GM18511 (cell line): ENCODE measurements at regions not wholly inside any gene's neighbourhood (a gene's known extent, or its start where the extent isn't known, plus 50 kb on each side); places are given as distances from the start of the nearest gene placed in this dataset.
A peak's percentile ranks its signal among the peaks of the same experiment; 100 is the strongest.
"Not testable (repeated sequence)": the region's sequence is repeated elsewhere in the genome, so short reads cannot be mapped to it uniquely, and the experiment has no call there.

ENCODE experiments used
- ATAC-seq: cut with Tn5 transposase; IDR thresholded peaks from one replicate; pipeline ENCODE4 v1.9.1; 2021; ENCODE audit warnings: mild to moderate bottlenecking, moderate library complexity; ENCODE audit not compliant: unreplicated experiment

DNA sequence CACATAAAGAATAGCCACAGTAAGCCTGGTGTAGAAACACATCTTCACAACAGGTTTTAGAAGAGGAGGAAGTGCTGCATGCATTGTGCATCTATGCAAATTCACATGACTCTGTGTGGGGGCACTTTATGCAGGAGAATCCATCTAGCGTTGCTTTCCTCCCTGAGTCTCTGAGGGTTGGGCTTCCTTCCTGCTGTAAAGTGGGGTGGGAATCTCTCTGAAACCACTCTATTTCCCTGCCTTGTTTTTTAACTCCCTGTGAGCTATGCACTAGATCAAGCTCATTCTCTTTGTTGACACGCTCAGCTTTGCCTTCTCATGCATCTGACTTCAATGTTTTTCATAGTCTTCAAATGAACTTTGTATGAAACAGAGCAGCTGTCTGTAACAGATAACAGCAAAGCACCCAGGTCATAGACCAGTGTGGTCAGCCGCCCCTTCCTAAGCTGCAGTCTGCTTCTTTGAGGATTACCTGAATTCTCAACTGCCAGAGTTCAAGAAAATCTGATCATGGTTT lies 102.7 kb upstream of the DPH5 start:
- peak; percentile 99 for ATAC-seq

DNA sequence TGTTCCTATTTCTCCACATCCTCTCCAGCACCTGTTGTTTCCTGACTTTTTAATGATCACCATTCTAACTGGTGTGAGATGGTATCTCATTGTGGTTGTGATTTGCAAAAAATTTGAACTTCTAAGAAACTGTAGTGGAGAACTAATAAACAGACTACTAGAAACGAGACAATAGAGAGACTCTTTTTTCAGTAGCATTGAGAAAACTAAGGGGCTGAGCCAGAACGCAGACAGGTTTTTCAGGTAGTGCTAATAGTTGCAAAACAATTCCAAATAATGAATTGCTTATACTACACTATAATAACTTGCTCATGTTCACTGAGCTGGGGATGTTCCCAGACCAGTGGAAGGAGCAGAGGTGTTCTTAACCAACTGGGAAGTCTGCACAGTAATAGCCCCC lies 98.8 kb upstream of the DPH5 start:
- no peak for ATAC-seq

DNA sequence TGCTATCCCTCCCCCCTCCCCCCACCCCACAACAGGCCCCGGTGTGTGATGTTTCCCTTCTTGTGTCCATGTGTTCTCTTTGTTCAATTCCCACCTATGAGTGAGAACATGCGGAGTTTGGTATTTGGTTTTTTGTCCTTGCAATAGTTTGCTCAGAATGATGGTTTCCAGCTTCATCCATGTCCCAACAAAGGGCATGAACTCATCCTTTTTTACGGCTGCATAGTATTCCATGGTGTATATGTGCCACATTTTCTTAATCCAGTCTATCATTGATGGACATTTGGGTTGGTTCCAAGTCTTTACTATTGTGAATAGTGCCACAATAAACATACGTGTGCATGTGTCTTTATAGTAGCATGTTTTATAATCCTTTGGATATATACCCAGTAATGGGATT lies 98.3 kb upstream of the DPH5 start:
- ATAC-seq: not testable (repeated sequence)

DNA sequence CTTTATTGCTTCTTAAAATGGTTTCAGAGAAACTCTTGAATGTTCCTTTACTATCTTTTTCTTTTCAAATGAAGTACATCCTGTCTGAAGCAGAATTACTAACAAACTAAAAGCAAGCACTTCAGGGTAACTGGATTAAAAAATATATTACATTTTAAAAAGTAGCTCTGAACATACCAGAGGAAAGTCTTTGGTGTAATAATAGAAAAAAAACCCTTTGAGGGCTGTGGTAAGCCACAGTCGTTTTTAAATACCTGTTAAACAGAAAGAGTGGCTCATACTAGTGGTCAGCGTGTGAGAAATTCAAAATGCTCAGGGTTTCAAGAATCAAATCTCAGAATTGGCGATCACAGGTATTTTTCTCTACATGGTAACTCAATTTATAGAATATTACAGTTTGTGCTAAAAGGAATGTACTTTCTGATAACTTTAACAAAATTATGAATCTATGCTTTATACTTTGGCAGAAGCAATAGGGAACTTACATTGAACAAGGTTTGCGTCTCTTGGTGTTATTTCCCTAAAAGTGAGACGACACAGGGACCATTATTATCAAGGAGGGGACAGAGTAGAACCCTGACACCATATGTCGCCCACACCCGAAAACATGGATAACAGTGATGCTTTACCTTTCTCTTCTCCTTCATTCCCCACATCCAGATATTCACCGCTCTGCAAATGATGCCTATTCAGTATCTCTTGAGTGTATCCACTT lies 97.0 kb upstream of the DPH5 start:
- peak; percentile 99 for ATAC-seq

DNA sequence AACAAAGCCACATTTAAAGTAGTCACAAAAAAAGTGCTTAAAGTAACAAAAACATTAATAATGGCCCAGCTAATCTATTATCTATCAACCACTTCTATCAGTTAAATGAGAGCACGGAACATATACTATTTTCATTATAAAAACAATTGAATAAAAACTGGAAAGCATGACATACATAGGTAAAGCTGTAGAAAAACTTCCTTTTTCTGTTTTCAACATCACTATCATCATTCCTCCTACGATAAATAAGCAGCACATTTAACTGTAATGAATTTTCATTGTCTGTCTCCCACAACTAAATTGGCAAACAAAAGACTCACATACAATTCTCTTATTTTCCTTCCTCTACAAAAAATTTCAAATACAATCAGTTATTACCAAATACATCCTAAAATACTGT lies 96.4 kb upstream of the DPH5 start:
- no peak for ATAC-seq

DNA sequence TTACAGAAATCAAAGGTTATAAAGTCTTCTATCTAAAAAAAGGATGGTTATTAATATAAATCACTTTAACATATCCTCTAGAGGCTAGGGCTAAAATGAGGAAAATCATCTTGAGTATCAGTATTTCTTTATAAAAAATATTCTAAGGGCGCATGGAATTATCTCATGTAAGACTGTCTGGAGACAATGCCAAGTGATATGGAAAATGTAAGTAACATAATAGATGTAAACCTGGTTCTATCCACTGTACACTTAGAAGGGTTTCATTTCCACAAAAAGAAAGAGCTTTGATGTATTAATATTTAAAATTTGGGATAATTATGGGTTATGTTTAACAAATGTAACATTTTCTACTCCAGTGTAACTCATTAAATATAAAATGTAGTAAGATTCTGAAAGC lies 95.9 kb upstream of the DPH5 start:
- ATAC-seq: no peak

DNA sequence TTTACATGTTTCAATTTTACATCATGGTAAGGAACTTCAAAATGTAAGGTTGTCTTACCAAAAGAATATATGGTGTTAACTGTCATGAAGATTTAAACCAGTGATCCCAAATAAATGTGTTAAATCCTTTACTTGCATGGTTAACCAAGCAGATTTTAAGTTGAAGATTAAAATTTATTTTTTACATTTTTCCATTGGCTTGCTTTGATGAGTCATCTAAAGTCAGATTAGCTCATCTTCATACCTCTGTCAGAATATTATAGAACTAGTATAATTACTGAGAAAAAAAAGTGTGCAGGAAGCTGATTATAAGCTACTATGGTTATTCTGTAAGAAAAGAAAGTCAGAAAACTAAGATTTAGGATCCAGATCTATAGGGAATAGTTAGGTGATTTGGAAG lies 95.3 kb upstream of the DPH5 start:
- no peak for ATAC-seq

DNA sequence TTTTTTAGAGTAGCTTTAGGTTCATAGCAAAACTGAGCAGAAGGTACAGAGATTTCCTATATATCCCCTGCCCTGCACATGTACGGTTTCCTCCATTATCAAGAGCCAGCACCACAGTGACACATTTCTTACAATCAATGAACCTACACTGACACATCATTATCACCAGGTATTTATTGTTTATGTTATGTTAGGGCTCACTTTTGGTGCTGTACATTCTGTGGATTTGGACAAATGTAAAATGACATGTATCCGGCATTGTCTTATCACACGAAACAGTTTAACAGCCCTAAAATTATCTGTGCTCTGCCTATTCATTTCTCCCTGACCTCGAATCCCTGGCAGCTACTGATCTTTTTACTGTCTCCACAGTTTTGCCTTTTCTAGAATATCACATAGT lies 93.7 kb upstream of the DPH5 start:
- ATAC-seq: no peak

DNA sequence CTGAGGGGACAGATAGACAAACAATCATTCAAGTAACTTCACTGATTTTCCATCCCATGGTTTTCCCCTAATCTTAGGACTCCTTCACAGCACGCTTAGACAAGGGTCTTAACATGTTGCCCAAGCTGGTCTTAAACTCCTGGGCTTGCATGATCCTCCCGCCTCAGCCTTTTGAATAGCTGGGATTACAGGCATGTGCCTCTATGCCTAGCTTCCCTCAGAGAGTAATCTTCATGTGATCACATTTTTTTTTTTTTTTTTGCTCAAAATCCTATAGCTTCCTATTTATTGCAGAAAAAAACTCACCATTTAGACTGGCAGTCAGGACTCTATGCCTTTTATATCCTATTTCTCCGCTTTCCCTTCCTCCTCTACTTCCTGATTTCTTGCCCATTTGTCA lies 90.4 kb upstream of the DPH5 start:
- ATAC-seq: no peak

DNA sequence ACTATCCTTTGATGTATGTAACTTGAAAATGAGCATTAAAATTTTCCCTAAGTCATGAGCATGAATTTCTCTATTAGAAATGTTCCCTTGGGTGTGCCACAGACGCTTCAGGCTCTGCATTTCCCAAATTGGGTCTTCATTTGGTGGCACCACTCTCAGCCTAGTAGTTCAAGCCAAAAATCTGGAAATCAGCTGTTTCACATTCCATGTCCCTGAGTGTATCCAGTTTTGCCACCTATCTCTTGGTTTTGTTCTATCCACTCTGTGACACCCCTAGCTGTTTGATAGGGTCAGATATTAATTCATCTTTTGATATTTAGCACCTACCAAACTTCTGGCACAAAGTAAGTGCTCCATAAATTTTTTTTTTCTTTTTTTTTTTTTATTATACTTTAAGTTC lies 89.5 kb upstream of the DPH5 start:
- no peak for ATAC-seq

DNA sequence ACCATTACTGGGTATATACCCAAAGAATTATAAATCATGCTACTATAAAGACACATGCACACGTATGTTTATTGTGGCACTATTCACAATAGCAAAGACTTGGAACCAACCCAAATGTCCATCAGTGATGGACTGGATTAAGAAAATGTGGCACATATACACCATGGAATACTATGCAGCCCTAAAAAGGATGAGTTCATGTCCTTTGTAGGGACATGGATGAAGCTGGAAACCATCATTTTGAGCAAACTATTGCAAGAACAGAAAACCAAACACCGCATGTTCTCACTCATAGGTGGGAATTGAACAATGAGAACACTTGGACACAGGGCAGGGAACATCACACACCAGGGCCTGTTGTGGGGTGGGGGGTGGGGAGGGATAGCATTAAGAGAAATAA lies 88.5 kb upstream of the DPH5 start:
- ATAC-seq: not testable (repeated sequence)

DNA sequence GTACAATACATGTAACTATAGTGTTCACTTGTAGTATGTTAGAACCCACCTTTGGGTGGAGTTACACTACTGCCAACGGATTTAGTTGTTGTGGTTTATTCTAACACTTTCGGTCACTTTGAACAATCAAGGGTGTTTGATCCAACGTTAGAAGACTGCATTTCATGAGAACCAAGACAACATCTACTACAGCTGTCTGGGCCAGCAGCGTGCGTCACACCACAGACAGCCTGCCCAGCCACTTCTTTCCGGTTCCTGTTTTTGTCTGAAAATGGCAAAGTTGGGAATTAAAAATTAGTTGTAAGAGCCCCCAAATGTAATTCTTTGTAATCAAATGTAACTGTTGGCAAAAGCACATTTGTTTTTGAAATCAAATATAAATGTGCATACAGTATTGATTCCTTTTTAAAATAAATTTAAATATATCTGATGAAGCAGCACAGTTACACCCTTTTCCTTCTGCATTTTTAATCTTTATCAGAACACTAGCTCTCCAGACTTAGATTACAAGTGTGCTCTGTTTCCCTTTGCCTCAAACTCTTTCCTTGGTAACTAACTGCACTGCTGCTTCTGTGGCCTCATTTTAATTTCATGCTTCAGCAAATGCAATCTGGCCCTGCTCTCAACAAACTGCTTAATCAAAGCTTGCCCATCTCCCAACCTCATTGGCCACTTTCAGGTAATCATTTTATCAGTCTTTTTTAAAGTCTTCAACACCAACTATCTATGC lies 86.6 kb upstream of the DPH5 start:
- peak; percentile 98 for ATAC-seq

DNA sequence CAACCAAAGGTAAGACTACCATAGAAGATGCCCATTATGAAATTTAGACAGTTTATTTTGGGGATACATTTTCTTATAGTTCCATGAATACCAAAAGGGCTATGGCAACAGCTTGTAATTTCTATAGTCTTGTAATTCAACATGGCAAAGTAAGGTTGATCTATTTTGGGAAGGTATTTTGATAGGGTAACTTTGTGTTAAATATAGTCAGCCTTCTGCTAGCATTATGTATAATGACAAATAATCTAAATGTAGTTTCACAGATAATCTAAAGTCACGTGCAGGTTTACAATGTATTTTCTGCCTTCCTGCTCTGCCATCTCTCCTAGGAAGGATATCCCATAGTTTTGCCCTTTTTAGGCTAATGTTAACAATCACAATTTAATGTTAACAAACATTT lies 85.9 kb upstream of the DPH5 start:
- ATAC-seq: no peak

DNA sequence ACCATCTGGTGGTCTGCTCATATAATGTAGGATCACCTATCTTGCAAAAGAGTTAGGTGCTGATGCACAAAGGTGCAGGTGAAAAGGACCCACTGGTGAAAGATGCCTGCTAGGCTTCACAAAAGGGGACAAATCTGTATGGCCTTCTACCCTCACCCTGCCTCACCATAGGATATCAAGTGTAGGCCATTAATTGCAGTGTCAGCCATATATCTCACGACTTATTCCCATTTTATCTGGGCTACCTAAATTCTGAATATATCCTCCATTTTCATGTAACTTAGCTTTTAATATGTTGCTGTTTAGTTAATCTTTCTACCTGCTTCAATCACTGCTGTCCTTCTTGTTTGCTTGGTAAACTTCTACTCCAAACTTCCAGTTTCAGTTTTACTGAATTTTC lies 84.2 kb upstream of the DPH5 start:
- ATAC-seq: no peak

DNA sequence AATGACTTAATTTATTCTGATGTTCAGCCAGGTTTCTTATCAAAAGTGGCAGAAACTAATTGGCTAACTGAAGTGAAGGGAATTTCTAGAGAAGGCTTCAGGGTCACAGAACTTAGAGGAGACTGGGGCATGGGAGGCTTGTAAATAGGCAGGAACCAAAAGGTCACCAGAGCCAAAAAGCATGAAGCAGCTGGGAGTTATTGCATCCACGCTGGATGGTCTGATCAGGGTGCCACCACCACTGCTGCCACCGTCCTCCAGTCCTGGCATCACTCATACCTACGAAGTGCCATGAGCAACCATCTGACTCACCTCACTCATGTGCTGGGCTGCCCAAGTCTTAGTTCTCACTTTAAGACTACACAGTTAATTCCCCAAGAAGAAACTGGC lies 82.5 kb upstream of the DPH5 start:
- no peak for ATAC-seq

DNA sequence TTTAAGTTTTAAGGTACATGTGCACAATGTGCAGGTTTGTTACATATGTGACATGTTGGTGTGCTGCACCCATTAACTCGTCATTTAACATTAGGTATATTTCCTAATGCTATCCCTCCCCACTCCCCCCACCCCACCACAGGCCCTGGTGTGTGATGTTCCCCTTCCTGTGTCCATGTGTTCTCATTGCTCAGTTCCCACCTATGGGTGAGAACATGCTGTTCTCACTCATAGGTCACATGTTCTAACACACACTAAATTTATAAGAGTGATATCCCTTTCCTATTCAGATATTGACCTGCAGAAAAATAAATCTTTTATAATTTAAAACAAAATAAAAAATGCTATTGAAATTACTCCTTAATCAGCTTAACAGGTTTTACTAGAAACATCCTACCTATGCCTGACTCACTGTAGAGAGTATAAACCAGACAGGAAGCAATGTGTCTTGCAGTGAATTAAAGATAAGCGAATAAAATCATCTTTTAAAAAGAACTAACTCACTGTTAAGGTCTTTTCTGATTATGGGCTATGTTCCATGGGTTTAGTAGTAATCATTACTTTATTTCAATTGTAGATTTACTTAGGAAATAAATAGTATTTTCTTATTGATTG lies 82.0 kb upstream of the DPH5 start:
- no peak for ATAC-seq

DNA sequence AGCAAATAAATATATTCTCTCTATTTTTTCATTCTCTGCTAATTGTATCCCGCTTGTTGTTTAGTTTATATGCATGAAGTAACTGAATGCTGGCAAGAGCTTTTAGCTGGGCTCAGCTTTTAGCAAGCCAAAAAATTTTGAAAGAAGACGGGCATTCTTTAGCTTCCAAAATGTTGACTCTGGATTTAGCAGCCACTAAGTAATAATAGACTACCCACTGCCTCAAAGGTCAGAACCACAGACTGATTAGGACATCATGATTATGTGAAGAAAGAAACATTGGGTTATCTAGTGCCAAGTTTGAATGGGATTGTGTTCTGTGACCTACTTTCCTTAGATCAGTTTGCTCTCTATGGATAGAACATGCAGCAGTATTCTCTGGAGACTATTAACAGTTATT lies 80.3 kb upstream of the DPH5 start:
- ATAC-seq: no peak

DNA sequence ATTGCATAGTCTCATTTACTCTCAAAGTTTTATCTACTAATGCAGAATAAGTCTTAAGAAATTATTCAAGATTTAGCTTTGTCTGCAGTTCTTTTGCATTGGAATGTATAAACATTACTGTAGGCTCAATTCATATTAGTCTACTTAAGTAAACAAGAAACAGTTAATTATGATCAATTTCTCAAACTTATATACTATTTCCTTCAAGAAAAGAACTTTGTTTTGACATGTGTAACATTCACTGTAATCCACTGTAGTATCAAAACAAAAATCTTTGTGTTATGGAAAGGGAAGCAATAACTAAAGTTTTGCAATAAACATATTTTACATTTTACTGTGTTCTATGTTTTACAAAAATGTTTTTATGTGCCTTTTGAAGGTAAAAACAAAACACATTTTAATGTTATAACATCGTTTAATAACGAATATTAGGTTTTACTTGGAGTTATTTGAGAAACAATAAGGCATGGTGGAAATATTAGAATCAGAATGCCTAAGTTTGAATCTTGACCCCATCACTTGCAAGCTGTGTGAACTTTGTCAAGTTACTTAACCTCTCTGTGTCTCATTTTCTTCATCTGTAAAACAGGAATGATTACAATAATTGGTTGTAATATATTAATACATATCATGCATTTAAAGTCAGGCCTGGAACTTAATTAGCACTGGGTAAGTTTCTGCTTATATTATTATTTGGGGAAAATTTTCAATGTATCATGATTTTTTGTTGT lies 77.0 kb upstream of the DPH5 start:
- no peak for ATAC-seq

DNA sequence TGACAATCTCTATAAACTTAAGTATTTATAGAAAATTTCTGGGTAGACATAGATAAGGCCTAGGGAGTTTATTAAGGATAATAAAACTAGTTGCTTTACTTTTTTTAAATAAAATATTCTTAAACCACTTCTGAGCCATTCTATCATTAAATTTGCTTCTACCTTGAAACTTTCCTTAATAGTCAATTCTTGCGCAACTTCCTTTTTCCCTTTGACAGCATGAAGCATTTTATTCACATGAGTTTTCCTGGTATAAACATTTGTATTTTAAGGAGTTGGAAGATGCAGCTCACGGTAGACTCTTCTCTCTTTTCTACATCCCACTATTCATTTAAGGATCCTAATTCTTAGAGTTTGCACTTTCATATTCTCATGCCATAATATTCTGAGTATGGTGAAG lies 75.8 kb upstream of the DPH5 start:
- no peak for ATAC-seq

DNA sequence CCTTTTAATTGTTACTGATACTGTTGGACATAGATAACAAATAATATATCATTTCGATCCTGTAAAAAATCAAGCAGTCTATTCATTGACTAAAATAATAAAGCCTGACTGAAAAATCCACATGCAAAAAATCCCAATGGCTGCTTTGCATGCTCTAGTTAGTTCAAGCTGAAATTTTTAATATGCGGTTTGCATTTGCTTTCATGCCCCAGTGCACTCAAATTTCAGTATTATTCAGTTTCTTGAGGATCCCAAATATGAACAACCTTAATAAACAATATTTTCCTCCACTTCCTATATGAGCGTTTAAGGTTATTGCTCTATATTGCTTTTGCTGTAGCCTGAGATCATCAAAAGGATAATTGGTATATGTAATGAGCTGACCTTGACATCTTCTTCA lies 75.1 kb upstream of the DPH5 start:
- ATAC-seq: peak; percentile 49

DNA sequence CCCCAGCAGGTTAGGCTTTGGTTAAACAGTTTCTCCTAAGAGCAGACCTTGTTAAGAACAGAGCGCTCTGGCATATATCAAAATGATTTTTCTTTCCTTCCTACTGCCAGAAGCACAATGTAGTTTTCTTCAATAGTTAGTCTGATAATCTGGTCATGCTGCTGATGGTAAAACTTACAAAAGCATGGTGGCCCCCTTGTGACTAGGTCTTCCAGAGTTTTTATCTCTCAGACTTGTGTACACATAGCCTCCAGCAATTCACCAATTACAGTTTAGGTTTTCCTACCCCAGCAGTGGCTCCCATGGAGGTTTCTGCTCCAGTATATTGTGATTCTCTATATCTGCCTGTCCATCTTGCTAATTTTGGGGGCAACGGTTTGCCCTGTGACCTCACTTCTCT lies 73.3 kb upstream of the DPH5 start:
- ATAC-seq: no peak
